Stimulated activated CD4-positive, alpha-beta T cell treated with anti-CD3 and anti-CD28 coated beads, Interleukin-15, amount 100 ng/mL, for 48 hours (primary cell): ENCODE measurements at regions not wholly inside any gene's neighbourhood (a gene's known extent, or its start where the extent isn't known, plus 50 kb on each side); places are given as distances from the start of the nearest gene placed in this dataset.

Source experiments
- DNase-seq, 2 donors: peaks; one replicate each; pipeline ENCODE4 v3.0.0-alpha.2; 2020; ENCODE audit warnings: low read depth in 2 of 2

DNA sequence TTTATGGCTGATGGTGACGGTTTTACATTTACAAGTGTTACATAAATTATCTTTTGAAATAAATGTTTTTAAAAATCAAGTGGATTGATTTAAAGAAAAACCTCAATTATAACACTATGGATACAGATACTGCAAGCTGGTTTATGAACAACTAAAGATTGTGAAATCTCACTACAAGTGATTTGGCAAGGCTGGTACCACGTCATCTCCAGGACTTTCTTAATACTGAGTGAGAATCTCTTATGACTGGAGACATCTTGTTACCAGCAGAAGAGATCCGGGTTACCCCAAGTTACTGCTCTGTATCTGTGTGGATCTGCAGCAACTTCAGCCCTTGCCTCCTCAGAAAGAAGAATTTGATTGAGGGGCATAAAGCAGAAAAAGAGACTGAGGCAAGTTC, 452.9 kb downstream of the MN1 start:
- DNase-seq, result no peak

DNA sequence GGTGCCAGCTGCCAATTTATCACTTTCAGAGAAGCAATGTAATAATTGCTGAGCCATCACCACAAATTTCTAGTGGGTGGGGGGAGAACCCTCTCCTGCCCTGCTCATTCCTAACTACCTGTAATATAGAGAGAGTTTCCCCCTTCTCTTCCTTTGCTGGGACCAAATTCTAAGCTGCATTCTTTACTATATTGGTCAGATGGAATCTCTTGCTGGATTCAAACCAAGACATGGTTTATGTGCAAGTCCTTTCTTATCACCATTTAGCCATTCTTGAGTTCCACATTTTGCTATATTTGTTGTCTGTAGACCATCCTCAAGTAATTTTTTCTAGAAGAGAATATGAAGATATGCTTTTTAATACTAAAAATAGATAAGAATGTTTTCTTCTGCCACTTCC, 452.1 kb downstream of the MN1 start:
- DNase-seq, result no peak

DNA sequence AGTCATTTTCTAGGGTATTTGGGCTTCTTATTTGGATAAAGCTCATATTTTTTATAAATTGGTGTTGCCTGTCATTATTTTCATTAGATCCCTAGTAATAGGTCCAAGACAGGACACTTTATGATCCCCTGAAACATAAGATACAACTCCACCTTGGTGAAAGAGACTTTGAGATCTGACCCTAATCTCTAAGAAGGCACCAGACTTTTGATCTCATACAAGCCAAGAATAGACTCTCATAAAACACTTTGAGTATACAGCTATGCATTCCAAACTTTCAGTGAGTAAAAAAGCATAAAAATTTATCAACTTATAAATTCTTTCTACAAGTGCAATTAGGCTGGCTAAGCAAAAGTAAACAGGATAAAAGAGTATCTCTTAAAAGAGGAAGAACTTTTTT, 451.2 kb downstream of the MN1 start:
- no peak for DNase-seq

DNA sequence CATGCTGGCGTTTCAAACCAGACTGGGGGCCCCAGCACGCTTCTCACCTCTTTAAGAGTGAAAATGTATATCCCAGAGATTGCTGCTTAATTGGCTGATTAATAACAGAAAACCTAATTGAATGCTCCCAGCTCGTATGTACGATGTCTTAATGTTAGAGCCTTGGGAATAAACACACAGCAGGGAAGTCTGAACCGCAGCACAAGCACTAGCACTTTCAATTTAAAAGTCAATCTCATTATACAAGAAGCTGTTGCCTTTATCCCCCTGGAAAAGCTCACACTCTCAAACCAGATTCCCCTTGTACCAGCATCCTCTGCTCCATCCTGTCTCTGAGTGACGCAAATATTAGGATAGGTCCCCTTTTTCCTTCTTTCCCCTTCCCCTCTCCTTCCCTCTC, 449.1 kb downstream of the MN1 start:
- no peak for DNase-seq

DNA sequence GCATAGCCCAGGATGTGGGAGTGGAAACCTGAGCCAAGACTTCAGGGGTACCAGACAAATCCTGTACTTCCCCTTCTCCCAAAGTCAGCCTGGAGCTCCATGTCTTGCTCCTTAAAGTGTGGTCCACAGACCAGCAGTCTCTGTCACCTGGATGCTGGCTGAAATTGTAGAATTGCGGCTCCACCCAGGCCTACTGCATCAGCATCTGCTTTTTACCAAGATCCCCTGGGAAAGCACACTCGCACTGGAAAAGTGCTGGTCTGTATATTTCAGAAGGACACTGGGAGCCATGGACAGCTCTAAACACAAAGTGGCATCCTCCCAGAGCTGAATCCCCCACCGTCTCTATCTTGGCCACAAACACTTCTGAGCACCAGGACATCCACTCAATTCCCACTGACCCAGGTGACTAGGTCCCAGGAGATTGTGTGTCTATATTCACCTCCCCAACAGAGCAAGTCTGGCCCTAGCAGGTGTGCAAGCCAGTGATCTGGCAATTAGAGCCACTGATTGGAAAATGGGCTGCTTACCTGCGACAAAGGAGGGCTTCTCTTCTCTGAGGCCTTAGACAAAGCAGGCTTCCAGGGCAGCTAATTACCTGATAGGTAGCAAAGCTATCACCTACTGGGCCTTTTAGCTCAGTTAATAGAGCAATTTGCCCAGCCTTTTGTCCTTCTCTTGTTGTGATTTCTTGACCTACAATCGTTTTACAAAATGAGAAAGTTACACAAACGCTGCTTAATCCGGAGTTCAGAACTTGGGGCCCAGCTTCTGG, 443.3 kb downstream of the MN1 start:
- DNase-seq, result no peak

DNA sequence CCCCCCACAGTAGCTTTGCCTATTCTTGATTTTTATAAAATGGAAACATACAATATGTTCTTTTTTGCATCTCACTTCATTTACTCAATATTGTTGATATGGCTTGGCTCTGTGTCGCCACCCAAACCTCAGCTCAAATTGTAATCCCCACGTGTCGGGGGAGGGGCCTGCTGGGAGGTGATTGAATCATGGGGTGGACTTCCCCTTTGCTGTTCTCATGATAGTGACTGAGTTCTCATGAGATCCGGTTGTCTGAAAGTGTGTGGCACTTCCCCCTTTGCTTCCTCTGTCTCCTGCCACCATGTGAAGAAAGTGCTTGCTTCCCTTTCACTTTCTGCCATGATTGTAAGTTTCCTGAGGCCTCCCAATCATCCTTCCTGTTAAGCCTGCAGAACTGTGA, 431.3 kb downstream of the MN1 start:
- no peak for DNase-seq

DNA sequence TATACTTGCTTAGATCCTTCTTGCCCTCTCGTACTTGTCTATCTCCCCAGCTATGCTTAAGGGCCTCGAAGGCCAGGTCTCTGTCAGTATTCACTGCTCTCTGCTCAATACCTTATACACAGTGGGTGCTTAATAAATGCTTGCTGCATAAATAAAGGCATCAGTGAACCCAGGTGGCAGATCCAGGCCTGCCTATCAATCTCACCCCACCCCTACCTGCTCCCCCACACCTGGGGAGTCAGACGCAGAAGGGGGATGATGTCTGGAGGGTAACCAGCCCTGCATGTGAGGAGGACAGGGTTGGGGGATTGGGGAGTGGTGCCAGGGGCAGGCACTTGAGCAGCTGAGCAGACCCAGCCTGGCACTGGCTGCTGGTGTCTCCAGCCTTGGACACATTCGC, 430.6 kb downstream of the MN1 start:
- DNase-seq, result no peak

DNA sequence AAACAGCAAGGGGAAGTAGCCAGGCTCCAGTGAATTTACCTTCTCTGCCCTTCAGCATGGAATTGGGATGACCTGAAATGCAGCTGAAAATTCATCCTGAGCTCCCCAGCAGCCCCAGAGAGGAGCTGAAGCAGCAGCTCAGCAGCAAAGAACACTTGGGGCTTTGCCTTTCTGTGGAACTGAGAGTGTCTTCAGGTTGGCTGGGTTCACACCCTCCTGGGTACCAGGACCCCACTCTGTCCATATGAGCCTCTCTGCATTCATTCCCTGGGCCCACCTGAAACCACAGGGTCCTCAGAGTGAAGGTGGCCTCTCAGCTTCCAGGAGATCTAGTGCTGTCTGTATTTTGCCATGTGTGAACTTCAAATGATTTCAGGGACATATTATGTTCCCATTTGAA, 429.2 kb downstream of the MN1 start:
- DNase-seq, result no peak

DNA sequence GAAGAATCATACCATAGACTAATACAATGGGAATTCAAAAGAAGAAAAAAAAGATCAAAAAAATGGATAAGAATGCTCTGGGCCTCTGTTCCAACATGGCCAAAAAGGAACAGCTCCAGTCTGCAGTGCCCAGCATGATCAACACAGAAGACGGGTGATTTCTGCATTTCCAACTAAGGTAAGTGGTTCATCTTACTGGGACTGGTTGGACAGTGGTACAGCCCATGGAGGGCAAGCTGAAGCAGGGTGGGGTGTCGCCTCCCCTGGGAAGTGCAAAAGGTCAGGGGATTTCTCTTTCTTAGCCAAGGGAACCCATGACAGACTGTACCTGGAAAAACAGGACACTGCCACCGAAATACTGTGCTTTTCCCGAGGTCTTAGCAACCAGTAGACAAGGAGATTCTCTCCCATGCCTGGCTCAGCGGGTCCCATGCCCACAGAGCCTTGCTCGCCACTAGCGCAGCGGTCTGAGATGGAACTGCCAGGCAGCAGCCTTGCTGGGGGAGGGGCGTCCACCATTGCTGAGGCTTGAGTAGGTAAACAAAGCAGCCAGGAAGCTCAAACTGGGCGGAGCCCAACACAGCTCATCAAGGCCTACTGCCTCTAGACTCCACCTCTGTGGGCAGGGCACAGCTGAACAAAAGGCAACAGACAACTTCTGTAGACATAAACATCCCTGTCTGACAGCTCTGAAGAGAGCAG, 428.4 kb downstream of the MN1 start:
- no peak for DNase-seq

DNA sequence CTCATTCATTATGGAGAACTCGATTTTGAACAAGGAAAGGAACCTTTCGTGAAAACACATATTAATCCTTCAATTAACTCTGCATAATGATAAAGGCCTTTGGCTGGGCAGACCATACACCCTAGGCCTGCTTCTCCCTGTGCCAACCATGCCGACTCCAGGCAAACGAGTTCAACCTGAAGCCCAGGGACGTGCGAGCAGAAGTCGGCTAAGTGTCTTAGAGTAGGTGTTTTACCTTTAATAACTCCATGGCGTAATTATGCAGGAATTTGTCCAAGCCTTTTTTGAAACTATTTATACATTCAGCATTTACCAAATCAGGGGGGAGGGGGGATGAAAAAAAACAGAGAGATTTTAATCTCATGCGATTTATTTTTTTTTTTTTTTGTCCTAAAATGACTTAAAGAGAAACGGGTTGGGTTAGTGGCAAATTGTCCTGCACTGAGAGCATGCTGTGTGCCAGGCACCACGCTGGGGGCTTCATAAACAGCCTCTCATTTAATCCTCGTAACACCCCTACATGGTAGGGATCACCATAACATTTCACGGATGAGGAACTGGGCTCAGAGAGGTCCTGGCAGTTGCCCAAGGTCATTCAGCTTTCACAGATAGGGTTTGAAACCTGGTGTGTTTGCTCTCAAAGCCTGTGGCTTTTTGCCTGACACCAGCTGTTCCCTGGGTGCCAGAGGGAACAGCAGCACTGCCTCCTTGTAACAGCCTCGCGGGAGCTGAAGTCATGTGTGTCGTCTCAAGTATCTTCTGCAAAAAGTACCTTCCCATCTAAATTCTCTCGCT, 423.9 kb downstream of the MN1 start:
- DNase-seq, result no peak

DNA sequence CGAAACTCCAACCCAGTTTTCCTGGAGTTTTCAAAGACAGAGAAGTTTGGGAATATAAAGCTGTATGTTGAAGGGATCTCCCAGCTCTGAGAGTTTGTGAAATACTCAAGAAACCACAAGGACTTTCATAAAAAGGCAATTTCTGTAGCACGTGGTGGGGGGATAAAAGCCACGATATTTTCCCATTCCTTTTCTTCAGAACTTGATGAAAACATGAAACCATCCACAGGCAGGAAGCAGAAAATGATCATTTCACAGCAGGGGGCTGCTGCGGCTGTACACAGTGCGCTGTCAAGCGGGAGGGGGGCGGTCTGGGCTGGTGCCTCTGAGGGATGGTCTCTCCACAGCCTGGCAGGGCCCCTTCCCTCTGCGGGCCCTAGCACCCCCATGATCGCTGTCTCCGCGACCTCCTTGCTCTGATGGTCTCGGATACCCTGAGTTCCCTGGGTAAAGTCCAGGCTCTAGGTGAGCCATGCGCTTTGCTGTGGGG, 423.2 kb downstream of the MN1 start:
- no peak for DNase-seq

DNA sequence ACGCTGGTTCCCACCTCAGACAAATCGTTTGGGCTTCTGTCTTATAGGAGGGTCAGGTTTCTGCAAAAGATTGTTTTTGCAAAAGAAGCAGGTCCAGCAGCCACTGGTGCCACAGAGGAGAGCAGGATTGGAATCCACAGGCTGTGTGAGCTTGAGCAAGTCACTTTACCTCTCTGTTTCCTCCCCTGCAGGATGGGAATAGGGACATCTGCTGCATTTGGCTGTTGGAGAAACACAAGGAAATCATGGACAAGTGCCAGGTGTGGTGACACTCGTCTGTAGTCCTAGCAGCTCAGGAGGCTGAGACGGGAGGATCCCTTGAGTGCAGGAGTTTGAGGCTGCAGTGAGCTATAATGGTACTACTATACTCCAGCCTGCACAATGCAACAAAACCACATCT, 422.6 kb downstream of the MN1 start:
- DNase-seq, result no peak

DNA sequence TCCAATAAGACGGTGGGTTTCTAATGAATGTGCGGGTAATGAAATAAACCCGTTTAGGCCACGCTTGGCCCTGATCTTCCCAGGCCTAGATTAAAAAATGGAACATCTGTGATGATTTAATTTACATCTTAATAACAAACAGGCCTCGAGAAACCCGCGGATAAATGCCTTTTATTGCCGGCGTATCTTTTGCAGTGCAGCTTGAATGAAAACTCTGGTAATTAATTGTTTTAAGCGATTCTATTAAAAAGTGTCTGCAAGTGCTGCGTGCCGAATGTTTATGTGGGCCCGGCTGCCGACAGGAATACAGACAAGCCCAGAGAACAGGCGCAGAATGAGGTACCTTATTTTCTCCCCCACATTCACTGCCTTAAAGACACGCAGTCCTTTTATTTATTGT, 420.7 kb downstream of the MN1 start:
- DNase-seq, result no peak

DNA sequence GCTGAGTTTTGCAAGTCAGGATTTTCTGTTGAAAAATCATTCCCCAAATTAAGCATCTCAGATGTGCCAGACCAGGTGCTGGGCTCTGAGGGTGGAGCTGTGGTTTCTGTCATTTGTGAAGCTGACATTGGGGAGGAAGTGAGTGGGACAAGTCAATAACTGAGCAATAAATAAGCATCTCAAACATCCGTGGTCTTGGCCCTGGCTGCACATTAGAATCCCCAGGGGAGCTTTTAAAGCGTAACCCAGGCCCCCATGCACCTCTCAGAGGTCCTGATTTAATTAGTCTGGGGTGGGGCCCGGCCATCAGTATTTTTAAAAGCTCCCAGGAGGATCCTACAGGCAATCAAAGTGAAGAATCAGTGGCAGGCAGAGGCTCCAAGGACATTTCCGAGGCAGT, 420.0 kb downstream of the MN1 start:
- DNase-seq, result no peak

DNA sequence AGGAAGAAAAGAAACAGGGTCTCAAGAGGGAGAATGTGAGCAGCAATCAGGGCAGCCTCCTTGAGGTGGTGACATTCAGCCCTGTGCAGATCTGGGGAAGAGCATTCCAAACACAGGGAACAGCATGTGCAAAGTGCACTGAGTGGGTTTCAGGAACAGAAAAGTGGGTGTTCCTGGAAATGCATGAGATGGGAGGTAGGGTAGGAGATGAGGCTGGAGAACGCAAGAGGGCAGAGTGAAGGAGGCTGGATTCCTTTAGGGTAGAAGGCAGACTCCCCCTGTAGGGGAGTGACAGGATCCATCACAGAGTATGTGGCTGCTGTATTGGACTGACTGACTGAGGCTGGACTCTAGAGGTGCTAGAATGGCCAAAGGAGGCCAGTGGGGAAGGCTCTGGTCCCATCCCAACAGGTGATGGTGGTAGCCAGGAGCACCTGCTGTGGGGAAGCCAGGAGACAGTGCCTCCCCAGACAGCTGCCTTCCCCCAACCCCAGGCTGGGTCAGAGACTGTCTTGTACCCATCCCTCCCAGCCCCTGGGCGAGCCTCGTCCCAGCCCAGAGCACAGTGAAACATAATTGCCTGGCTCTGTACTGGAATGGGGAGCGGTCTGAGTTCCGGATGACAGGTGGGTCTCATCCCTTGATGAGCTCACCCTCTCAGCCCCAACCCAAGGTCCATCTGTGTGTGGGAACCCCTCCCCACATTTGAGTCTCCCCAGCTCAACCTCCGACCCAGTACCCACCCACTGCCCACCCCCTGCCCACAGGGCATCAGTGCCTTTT, 419.4 kb downstream of the MN1 start:
- DNase-seq, result no peak

DNA sequence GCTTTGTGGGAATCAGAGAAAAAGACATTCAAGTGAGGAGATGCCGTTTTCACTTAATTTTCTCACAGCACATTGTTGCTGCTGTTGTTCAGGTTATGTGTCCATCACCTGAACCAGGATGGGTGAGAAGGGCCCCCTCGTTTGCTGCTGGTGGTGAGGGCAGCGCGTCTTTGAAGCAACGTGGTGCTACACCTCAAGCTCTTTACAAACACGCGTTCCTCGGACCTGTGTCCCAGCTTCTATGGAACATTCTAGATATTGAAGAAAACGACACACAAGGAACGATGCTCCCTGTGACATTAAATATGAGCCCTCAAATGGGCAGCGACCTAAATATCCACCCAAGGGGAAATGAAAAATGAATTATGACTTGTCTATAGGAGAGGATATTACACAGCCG, 418.6 kb downstream of the MN1 start:
- DNase-seq, result no peak

DNA sequence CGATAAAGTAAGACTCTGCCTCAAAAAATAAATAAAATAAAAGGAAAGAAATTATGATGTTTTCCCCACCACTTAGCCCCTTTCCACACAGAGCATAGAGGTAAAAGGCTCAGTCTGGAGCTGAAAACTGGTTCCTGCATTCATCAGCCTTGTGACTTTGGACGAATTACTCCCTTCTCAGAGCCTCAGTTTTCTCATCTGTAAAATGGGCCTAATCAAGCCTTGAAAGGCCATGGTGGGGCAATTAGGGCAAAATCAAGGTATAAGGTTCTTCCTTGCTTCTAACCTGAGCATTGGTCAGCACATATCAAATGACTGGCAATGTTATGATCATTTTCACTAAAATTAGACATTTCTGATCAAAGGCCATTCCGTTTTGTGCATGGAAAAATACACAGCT, 417.7 kb downstream of the MN1 start:
- no peak for DNase-seq

DNA sequence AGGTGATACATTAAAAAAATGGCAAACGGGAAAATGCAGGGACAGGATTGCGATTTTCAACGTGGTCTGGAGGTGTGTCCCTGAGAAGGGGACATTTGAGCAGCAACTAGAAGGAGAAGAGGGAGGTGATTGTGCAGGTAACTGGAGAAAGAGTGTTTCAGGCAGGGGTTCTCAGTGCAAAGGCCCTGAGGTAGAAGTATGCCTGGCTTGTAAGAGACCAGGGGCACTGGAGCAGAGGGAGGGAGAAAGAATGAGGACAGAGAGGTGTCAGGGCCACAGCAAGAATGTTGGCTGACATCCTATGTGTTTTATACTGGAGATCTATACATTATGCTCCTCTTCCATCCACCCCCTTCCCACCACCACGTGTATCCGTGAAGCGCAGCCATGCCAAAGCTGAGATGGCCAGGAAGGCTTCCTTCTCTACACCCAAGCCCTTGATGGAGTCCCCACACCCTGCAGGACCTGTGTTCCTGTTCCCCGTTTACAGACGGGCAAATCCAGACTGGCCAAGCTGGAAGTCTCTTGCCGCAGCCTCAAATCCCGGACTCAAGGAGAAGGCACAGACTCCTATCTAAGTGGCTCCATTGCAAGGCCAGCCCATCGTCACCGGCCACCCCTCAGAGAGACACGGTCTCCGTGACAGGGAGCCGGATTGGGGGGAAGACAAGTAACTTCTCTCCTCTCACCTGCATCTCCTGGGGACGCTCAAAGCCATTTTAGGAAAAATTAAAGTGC, 416.1 kb downstream of the MN1 start:
- DNase-seq, result no peak

DNA sequence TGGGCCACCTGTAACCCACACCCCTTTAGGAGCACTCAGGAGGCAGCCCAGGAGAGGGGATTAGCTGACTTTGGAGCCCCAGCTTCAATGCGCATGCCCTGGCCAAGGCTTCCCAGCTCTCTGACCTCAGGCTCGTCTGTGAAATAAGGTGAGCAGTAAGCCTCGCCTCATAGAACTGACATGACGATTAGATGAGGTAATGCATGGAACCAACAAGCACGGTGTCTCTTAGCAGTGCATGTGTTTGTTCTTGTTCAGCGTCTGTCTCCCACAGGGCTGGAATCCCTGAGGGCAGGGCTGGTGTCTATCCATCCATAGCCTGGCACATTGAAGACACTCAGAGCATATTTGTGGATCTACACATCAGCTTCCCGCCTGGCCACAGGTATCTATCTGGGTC, 415.4 kb downstream of the MN1 start:
- no peak for DNase-seq

DNA sequence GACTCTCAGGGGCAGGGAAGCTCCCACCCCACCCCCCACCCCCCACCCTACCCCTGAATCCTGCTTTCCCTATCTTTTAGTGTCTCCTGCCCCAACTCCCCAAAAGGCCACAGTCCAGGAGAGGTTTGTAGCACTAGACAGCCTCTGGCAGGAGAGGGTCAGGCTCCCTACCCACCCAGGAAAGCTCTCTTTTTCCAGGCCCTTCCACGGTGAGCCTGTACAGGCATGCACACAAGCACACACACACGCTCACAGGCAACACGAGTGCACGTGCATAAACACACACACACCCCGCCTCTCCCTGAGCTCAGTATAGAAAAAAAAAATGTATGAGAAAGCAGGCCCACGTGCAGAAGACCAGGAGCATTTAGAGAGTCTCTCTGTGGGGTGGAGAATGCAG, 414.0 kb downstream of the MN1 start:
- DNase-seq, result no peak

DNA sequence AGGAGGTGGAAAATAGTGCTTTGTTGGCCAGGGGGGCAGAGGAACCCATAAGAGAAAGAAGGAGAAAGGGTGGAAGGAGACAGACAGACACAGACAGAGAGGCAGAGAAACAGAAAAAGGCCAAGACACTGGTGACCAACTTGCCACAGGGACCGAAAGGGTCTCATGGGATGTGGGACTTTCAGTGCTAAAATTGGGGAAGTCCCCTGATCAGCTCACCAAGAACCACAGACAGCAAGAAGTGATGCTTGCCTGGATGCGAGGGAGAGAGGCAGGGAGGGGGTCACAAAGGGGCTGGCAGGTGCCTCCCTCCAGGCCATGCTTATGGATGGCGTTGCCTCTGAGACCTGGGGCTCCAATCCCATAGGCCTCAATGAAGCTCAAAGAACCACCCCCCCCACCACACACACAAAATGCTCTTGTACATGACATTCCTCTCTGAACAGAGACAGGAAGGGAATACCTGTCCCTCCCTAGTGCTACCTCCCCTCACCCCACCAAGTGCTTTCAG, 413.4 kb downstream of the MN1 start:
- no peak for DNase-seq
